ENCODE measurements at regions not wholly inside any gene's neighbourhood (a gene's known extent, or its start where the extent isn't known, plus 50 kb on each side); places are given as distances from the start of the nearest gene placed in this dataset.

- no peak for DNase-seq (ENCODE audit: low read depth)
Observed at GRCh38 chr10:78802431-78802830, 266.3 kb upstream of the ZMIZ1 start.

DNA sequence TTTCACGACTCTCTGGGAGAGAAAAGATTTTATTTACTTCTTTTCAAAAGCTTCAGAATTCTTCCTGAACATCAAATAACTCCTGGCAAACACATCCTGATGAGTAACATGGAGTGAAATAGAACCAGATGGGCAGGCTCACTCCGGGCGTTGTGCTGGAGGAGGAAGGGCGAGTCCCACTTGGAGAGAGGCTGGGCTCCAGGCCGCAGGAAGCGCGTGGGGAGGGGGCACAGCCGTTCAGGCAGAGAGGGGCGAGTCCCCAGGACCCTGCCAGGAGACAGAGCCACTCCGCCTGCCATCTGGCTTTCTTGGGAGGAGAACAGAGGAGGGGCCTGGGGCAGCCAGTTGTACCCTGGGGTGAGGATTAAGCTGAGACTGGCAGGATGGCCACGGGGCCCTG lies 265.9 kb upstream of the ZMIZ1 start:
- DNase-seq (ENCODE audit: low read depth): no peak

GRCh38 chr10:78803710-78804109 lies 265.1 kb upstream of the ZMIZ1 start:
- no peak for DNase-seq (ENCODE audit: low read depth)

DNA sequence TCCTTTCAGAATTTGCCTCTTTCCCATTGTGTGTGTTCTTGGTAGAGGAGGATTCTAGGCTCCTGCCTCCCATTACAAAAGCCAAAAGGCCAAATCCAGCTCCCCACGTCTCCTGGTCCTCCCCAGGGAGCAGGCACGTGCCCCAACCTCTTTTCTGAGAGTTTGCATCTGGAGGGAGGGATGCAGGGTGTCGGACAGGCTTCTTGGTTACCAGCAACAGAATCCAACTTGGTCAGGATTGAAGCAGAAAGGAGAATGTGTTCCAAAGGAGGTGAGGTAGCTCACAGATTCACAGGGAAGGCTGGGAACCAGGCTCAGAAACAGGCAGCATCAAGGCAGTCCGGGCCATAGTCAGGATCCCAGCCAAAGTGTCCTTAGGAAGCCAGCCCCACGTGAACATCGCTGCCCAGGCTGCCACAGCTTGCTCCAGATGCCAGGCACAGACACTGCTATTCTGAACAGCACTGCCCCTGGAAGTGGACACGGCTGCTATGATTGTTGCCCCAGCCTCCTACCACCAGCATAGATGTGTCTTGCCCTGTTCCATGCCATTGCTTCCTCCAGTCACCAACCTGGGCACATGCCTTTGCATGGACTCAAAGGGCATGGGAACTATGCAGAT lies 264.2 kb upstream of the ZMIZ1 start:
- DNase-seq (ENCODE audit: low read depth): no peak

- DNase-seq (ENCODE audit: low read depth): no peak
Observed at GRCh38 chr10:78805176-78805575, 263.6 kb upstream of the ZMIZ1 start.

- no peak for DNase-seq (ENCODE audit: low read depth)
Observed at GRCh38 chr10:78806681-78807221, 262.0 kb upstream of the ZMIZ1 start.

- DNase-seq (ENCODE audit: low read depth): no peak
Observed at GRCh38 chr10:78807504-78808203, 261.1 kb upstream of the ZMIZ1 start.

GRCh38 chr10:78808286-78808685 lies 260.5 kb upstream of the ZMIZ1 start:
- no peak for DNase-seq (ENCODE audit: low read depth)

DNA sequence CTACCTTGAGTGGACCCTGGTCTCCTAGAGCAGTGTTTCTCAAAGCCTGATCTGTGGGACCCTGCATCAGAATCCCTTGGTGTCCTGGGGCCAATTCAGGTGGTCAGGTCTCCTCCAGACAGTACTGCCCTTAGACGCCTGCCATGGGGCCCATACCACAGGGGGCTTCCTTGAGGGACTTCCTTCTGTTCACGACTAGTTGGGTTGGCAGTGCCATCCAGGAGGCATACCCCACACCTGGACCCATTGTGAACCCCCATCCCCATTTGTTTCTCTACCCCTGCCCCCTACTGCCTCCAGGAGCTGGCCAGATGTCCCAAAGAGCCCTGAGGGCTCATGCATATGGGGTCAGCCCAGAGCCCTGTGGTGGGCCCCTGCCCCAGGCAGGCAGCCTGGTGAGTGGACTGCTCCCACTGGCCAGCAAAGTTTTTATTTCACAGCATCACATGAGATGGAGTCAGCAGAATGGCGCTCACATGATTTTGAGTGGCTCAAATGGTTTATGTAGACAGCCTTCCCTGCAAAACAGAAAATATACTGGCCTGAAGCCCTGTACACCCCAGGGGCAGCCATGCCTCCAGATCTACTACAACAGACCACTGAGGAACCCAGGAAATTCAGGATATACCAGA lies 259.9 kb upstream of the ZMIZ1 start:
- DNase-seq (ENCODE audit: low read depth): no peak

DNA sequence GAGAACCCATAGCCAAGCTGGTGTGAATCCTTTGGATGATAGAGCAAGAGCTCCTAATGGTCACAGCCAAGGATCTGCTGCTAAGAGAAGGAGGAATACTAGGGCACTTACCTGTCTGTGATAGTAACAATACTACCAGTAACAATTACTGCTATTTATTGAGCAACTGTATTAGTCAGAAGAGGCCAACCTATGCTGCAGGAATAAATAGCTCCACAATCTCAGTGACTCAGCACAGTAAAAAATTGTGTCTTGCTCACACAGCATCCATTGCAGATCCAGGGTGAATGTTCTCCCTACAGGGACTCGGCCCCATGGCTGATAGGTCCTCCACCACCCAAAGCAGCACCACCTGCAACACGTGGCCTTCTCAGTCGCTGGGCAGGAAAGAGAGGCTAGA lies 257.6 kb upstream of the ZMIZ1 start:
- no peak for DNase-seq (ENCODE audit: low read depth)

- DNase-seq (ENCODE audit: low read depth): no peak
Observed at GRCh38 chr10:78812571-78813318, 256.0 kb upstream of the ZMIZ1 start.

- no peak for DNase-seq (ENCODE audit: low read depth)
Observed at GRCh38 chr10:78813526-78813925, 255.2 kb upstream of the ZMIZ1 start.

DNA sequence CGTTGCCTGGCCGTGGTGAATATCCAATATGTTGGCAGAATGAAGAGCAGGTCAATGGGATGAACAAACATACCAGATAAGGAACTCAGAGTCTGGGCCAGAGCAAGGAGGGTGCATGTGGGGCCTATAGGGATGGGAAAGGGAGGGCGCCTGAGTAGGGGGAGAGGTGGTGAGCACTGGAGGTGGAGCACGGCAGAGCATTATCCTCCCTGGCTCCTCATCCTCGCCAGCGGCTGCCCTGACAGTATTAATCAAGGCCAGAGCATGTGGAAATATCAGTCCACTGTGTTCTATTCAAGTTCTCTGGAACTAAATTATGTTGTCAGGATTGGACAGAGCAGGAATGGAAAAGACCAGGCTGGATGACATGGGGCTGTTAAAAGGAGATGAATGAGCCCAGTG lies 254.8 kb upstream of the ZMIZ1 start:
- no peak for DNase-seq (ENCODE audit: low read depth)

DNA sequence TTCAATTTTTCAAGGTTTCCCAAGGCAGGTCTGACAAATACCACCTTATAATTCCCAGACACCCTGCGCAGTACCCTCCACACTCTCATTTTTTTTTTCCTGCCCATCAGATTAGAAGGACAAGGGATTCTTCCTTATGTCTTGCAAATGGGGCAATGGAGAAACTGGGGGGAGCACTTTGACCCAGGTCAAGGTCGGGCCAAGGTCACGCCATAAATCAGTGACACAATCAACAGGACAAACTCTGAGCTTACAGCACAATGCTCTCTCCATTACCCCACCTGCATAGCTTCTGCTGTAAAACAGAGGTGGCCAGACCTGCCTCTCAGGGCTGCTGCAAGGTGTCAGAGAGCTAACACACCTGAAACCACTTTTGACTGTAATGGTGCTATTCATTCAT lies 254.4 kb upstream of the ZMIZ1 start:
- DNase-seq (ENCODE audit: low read depth): no peak

GRCh38 chr10:78815702-78816334 lies 252.9 kb upstream of the ZMIZ1 start:
- DNase-seq (ENCODE audit: low read depth): no peak

DNA sequence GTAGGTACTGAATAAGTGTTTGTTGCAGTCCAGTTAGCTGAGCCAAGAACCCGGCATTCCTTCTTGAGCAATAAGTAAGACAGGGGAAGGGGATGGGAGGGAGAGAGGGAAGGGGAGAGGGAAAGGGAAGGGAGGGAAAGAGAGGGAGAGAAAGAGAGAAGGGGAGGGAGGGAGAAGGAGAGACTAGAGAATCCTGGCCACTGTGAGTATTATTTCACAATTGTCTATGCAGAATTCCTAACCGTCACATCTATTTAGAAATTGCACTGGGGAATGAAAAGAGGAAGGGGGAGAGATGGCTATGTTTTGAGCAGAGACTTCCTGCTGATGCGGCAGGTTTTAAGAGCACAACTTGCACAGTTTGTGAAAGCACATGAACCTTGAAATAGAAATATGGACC lies 251.4 kb upstream of the ZMIZ1 start:
- DNase-seq (ENCODE audit: low read depth): no peak

DNA sequence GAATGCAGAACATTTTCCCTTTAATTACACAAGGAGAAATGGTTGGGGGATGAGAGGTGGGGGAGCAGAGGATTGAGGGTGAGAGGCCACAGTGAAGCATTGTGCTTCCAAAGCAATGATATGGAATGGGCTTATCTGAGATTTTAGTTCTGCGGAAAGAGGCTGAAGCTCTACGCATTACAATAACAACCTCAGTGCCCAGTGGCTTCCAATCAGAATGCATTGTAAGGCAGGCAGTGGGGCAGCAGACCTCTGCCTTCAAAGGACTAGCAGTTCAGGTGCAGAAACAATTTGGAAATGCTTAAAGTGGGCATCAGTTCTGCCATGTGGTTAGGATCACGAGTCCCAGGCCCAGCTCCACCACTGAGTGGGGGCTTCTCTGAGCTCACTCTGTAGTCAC lies 251.0 kb upstream of the ZMIZ1 start:
- DNase-seq (ENCODE audit: low read depth): no peak

DNA sequence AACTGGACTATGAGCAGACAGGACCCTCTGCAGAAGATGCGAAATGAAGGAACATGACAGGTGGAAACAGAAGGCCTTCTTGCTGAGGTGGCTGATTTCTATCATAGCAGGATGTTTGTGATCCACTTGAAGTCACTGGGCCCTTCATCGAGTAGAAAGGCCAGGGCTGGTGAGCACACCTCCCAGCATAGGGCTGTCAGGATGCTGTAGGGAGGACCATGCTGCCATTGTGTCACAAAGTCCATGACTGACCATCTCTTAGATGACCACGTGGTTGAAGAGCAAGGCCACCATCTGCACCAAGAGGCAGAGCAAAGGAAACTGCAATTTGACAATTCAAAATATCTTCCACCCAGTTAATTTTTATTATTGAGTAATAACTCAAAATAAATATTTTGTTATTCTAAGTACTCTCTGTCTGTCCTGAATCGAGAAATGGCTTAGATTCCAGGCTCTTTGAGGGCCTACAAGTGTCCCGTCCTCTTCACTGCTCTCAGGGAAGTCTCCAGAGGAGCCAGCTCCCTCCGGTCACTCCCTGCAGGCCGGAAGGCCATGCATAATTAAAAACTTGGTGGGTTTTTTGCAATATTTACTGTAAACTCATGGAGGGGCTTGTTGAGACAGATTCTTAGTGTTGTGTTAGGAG lies 249.3 kb upstream of the ZMIZ1 start:
- DNase-seq (ENCODE audit: low read depth): no peak

- no peak for DNase-seq (ENCODE audit: low read depth)
Observed at GRCh38 chr10:78820007-78820362, 248.8 kb upstream of the ZMIZ1 start.

GRCh38 chr10:78821052-78821451 lies 247.7 kb upstream of the ZMIZ1 start:
- DNase-seq (ENCODE audit: low read depth): no peak

GRCh38 chr10:78828647-78829539 lies 239.9 kb upstream of the ZMIZ1 start:
- no peak for DNase-seq (ENCODE audit: low read depth)

Measured in activated T-cell treated with anti-CD3 and anti-CD28 coated beads for 24 hours (primary cell).